Suprapubic skin (tissue), 4 donors: ENCODE measurements at regions not wholly inside any gene's neighbourhood (a gene's known extent, or its start where the extent isn't known, plus 50 kb on each side); places are given as distances from the start of the nearest gene placed in this dataset.
A peak's percentile ranks its signal among the peaks of the same experiment; 100 is the strongest.

ENCODE experiments used
- CTCF ChIP-seq, 2 donors: fragments of 200-600 bp in 1 of 2; fragments of 450-650 bp in 1 of 2; sonication (generic) in 1 of 2; IDR thresholded peaks; one replicate each; pipeline ENCODE4 v1.5.1; 2016 to 2019; ENCODE audit warnings: antibody characterized with exemption in 2 of 2, mild to moderate bottlenecking in 1 of 2, moderate library complexity in 1 of 2
- POLR2A ChIP-seq, 2 donors: fragments of 450-650 bp; IDR thresholded peaks; one replicate each; pipeline ENCODE4 v1.6.1; 2017; ENCODE audit warnings: antibody characterized with exemption in 2 of 2, mild to moderate bottlenecking in 2 of 2, moderate library complexity in 2 of 2
- POLR2AphosphoS5 ChIP-seq, 3 donors: sonication (generic); formaldehyde crosslinking; IDR thresholded peaks; one replicate each; pipeline ENCODE4 v1.6.1; 2017; ENCODE audit warnings: antibody characterized with exemption in 3 of 3

GRCh38 chr1:219498666-219499065 is 114.2 kb downstream of the ZC3H11B start:
- no peak for TF ChIP-seq CTCF (IDR thresholded peaks at IDR 0.05)
- no peak for TF ChIP-seq POLR2A (IDR thresholded peaks at IDR 0.05)
- TF ChIP-seq POLR2AphosphoS5 (IDR thresholded peaks at IDR 0.05), result peak in 2 of 3 donors; percentile 66 to 98
